GM10266 (cell line): ENCODE measurements at regions not wholly inside any gene's neighbourhood (a gene's known extent, or its start where the extent isn't known, plus 50 kb on each side); places are given as distances from the start of the nearest gene placed in this dataset.

Experiments used
- DNase-seq: peaks from one replicate; pipeline ENCODE4 v3.0.0; 2012; ENCODE audit errors: extremely low spot score
- TF ChIP-seq, protein P1 (sequence below): IDR thresholded peaks from 2 replicates; pipeline ENCODE4 v1.5.1; 2012; ENCODE audit warnings: mild to moderate bottlenecking, low read depth; ENCODE audit not compliant: control insufficient read depth, insufficient read depth; ENCODE audit errors: missing control alignments

DNA sequence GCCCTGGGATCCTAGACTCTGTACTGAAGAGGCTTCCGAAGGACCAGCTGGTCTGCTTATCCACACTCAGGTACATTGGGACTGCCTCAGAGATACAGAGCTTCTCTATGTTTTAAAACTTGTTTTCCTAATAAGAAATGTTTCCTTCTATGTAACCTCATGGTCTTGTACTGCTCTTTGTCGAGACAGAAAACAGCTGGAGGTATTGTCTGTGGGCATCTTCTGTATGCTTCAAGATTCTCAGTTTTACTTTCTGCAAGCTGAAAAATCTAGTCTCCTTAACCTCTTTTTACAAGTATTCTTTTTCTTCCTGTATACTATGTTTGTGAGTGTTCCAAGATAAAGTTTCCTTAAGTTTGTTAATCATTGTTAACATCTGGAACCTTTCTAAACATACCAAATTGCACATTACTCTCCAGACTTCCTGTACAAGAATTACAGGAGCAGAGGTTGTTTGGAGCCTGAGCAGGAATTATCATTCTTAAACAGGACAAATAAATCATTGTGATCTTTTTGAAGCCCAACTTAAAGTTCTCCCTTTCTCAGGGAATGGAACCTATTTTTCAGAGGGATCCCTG, 358.3 kb upstream of the CFAP20DC start:
- no peak for DNase-seq
- TF ChIP-seq, protein P1, sequence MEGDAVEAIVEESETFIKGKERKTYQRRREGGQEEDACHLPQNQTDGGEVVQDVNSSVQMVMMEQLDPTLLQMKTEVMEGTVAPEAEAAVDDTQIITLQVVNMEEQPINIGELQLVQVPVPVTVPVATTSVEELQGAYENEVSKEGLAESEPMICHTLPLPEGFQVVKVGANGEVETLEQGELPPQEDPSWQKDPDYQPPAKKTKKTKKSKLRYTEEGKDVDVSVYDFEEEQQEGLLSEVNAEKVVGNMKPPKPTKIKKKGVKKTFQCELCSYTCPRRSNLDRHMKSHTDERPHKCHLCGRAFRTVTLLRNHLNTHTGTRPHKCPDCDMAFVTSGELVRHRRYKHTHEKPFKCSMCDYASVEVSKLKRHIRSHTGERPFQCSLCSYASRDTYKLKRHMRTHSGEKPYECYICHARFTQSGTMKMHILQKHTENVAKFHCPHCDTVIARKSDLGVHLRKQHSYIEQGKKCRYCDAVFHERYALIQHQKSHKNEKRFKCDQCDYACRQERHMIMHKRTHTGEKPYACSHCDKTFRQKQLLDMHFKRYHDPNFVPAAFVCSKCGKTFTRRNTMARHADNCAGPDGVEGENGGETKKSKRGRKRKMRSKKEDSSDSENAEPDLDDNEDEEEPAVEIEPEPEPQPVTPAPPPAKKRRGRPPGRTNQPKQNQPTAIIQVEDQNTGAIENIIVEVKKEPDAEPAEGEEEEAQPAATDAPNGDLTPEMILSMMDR, result no peak

DNA sequence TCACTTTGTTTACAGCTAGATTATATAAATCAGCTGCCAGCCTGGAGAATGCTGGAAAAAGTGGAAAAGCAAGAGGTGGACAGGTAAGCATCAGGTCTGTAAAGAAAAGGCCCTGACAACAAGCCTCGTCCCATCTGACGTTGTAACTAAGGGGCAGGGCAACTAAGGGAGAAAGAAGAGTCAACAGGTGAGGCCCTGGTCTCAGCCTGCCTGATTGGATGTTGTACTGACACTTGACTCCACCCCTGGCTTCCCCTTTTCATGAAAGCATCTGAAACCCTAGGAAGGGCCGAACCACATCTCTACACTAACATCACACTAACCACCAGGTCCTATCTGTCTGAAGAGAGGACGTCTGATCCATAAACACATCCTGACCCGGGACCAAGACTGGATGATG, 357.6 kb upstream of the CFAP20DC start:
- no peak for DNase-seq
- TF ChIP-seq, protein P1, result no peak

DNA sequence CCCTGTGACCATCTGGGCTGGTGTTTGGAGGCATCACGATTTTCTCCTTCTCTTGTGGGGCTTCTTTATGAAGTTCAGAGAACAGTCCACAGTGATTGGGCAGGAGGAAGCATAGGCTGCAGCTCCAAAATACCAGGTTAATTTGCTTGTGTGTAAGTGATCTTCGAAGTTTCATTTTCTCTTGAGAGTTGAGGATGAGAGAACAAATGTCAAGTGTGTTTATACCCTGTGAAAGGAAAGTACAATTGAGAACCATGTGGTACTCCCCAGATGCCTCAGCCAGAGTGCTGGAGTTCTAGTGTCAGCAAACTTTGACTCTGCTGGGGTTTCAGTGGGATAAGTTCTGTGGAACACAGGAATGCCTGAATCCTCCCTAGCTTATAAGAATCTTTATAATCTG, 357.1 kb upstream of the CFAP20DC start:
- TF ChIP-seq, protein P1, result no peak

DNA sequence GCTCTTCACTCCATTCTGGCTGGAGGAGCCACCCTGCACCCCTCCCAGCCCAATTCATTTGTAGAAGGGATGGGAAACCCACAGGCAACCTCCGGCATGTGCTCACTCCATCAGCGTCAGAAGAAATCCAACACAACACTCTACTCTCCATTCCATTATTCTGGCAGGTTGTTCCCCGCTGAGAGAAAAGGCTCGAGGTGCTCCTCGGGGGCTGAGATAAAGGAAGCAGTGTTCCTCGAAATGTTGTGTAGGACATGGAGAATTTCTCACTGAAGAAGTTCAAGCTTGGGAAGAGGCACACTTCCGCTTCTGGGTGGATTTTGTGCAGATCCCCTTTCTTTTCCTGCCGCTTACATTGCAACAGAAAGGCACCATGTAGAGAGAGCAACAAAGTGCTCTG, 355.0 kb upstream of the CFAP20DC start:
- TF ChIP-seq, protein P1, result no peak
- no peak for DNase-seq

More for the DNA sequence above, 357.1 kb upstream of the CFAP20DC start:
- peak; percentile 36 for DNase-seq

DNA sequence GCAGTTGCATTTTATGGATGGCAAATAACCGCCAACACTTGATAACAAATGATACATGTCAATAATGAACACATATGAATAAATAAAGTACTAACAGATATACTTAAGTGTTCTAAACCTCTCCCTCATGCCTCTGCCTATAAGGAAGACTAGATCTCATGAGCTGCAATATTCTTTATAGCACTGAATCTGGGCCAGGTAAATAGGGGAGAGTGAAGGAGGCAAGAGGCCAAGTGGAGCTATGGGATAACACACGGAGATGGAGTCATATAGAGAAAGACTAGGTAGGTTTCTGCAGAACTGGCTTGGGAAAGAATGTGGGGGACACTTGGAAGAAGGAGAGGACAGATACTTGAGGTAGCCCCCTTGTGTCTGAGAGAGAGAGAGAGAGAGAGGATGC, 354.2 kb upstream of the CFAP20DC start:
- TF ChIP-seq, protein P1, result no peak
- no peak for DNase-seq

DNA sequence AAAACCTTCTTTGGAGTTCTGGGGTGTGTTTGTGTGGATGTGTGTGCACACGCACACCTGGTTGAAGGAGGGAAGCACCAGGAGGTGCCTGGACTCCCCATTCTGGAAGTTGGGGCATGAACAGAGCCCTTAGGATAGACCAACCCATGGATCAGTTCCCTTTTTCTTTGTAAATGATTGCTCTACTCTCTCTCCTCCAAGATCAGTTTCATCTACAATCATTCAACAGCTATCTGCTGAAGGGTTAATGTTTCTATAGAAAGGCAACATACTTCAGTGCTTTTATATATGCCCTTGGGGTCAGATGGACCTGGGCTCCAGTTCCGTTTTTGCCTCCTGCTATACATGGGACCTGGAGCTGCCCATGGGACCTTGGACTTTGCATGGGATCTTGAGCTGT, 352.1 kb upstream of the CFAP20DC start:
- no peak for DNase-seq
- TF ChIP-seq, protein P1, result no peak

DNA sequence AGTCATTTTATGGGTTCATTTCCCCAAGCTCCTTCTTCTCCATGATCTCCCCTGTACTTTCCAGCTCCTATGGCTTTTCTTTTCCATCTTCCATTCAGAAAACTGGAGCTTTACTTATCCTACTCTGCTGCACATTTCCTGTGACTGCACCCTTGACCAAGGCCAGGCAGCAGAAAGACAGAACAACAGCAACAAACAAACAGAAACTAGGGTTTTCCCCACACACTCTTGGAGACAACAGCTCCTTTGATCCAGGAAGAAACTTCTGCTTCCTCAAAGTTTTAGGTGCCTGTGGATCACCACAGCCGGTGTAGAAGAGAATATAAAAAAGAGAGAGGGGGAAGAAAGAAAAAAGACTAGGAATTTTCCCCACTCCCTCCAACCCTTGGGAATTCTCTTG, 342.3 kb upstream of the CFAP20DC start:
- DNase-seq, result no peak
- TF ChIP-seq, protein P1, result no peak
